ENCODE measurements at regions not wholly inside any gene's neighbourhood (a gene's known extent, or its start where the extent isn't known, plus 50 kb on each side); places are given as distances from the start of the nearest gene placed in this dataset.
A peak's percentile ranks its signal among the peaks of the same experiment; 100 is the strongest.

GRCh38 chr20:17881741-17882064, 86.9 kb downstream of the SNX5 start:
- Histone ChIP-seq H3K27ac (ENCODE audit: low read depth, low read length) (no peak overlapping the region), H4K20me1 (replicated peaks in 1 of 2; ENCODE audit: control insufficient read depth in 1 of 2, insufficient read depth in 2 of 2, low read length in 2 of 2) (no peaks in the 10 kb centered on the region), H3K23me2 (ENCODE audit: low read depth, low read length) (no peaks in the 10 kb centered on the region), H3K4me1 (replicated peaks in 1 of 4; ENCODE audit: control insufficient read depth in 3 of 4, insufficient read depth in 4 of 4, low read length in 3 of 4) (peaks cover 3 to 11% (median 7%) of the 10 kb centered on the region in 4 experiments), H3K4me2 (ENCODE audit: insufficient read depth in 1 of 2, low read depth in 2 of 2, low read length in 2 of 2) (no peak overlapping the region), H2BK5ac (ENCODE audit: low read depth, low read length) (peak overlapping the region; percentile 82; the same call in 1 of the 2 replicates), H2BK120ac (replicated peaks; ENCODE audit: low read depth, low read length) (no peak overlapping the region), H2BK12ac (ENCODE audit: low read depth, low read length) (peak overlapping the region; percentile 95; the same call in 1 of the 2 replicates), H3K9ac (replicated peaks in 1 of 4; ENCODE audit: extremely low read depth in 1 of 4, low read depth in 3 of 4, low read length in 3 of 4) (no peak overlapping the region), H3K23ac (ENCODE audit: insufficient read length) (no peak overlapping the region), H3K79me2 (ENCODE audit: control insufficient read depth in 1 of 2, insufficient read depth in 2 of 2, low read length in 2 of 2) (no peaks in the 10 kb centered on the region), H2BK15ac (ENCODE audit: low read length) (peak overlapping the region; percentile 31; the same call in 1 of the 2 replicates), H4K91ac (replicated peaks; ENCODE audit: insufficient read length, low read length) (peak overlapping the region; percentile 34), H3K4ac (replicated peaks; ENCODE audit: insufficient read length, low read depth, low read length) (no peak overlapping the region), H3K14ac (ENCODE audit: insufficient read length) (no peak overlapping the region), H3K56ac (replicated peaks; ENCODE audit: insufficient read length, low read depth, low read length) (no peak overlapping the region), H4K5ac (ENCODE audit: insufficient read length, low read depth, low read length) (no peak overlapping the region), H2AK5ac (ENCODE audit: low read depth, low read length) (0 out of 2 replicates have a peak overlapping the region, but pooled peaks have one; percentile 39), H3K18ac (ENCODE audit: extremely low read depth, low read length) (no peak overlapping the region), H3K9me3 (ENCODE audit: insufficient read depth in 2 of 2, low read depth in 1 of 2, low read length in 1 of 2) (no peaks in the 10 kb centered on the region), H2BK20ac (ENCODE audit: low read length) (peak overlapping the region; percentile 72; the same call in 1 of the 2 replicates), H3K36me3 (ENCODE audit: control insufficient read depth in 2 of 4, insufficient read depth in 4 of 4, low read length in 3 of 4) (no peaks in the 10 kb centered on the region), H4K8ac (ENCODE audit: extremely low read depth, insufficient read depth, low read length) (no peak overlapping the region), H3K4me3 (ENCODE audit: extremely low read depth in 1 of 4, insufficient read depth in 2 of 4, low read depth in 3 of 4, low read length in 4 of 4) (no peak overlapping the region), H3K79me1 (ENCODE audit: low read depth, low read length) (no peaks in the 10 kb centered on the region; the same call in 1 of the 2 replicates), H3K27me3 (replicated peaks in 1 of 4; ENCODE audit: control insufficient read depth in 3 of 4, extremely low read depth in 1 of 4, insufficient read depth in 3 of 4, low read length in 3 of 4) (no peaks in the 10 kb centered on the region), H2AFZ (ENCODE audit: low read length) (peak overlapping the region; percentile 41; the same call in 1 of the 2 replicates)
- DNase-seq (ENCODE audit: low read depth in 1 of 2, low spot score in 2 of 2) (no peak), FAIRE-seq (no peak)
- ChIA-PET CTCF (ENCODE audit: partially characterized antibody) (interaction anchor here (0.8 to 1.4 kb wide), 4 partner anchors 16 to 200 kb away, joined by 3 to 4 read pairs (median 3); partner anchors contain the start of gene RRBP1), POLR2A (ENCODE audit: partially characterized antibody) (interaction anchor here (1.0 kb wide), 1 partner anchor 31 kb away, joined by 3 read pairs; no protein-coding TSS in a partner anchor)
- no peak for TF ChIP-seq CBX8 (IDR thresholded peaks at IDR 0.05; ENCODE audit: borderline replicate concordance, low read depth, low read length)
- no peak for TF ChIP-seq GTF2F1 (IDR thresholded peaks at IDR 0.05; ENCODE audit: borderline replicate concordance, low read depth, low read length)
- TF ChIP-seq CTBP2 (IDR thresholded peaks at IDR 0.05; ENCODE audit: borderline replicate concordance, insufficient read depth, insufficient read length, low read length), result no peak
- no peak for TF ChIP-seq BACH1 (IDR thresholded peaks at IDR 0.05; ENCODE audit: low read length)
- TF ChIP-seq SP2 (IDR thresholded peaks at IDR 0.05; ENCODE audit: low read length), result no peak
- no peak for TF ChIP-seq RNF2 (IDR thresholded peaks at IDR 0.05; ENCODE audit: borderline replicate concordance, low read depth, low read length, missing control alignments, poor library complexity, severe bottlenecking)
- no peak for TF ChIP-seq MAFK (IDR thresholded peaks at IDR 0.05; ENCODE audit: low read depth, low read length)
- no peak for TF ChIP-seq TBP (IDR thresholded peaks at IDR 0.05; ENCODE audit: low read depth, low read length)
- TF ChIP-seq ATF3 (IDR thresholded peaks at IDR 0.05; ENCODE audit: insufficient read depth, low read depth, low read length), result no peak
- TF ChIP-seq RAD21 (IDR thresholded peaks at IDR 0.05 in 1 of 2, conservative IDR thresholded peaks at IDR 0.05 in 1 of 2; ENCODE audit: low read depth in 2 of 2, low read length in 2 of 2), result no peak
- TF ChIP-seq ZNF274 (IDR thresholded peaks at IDR 0.05; ENCODE audit: borderline replicate concordance, extremely low read depth, low read length), result no peak
- TF ChIP-seq SIN3A (conservative IDR thresholded peaks at IDR 0.05 in 1 of 2, IDR thresholded peaks at IDR 0.05 in 1 of 2; ENCODE audit: low read depth in 1 of 2, low read length in 2 of 2), result no peak
- TF ChIP-seq JUN (IDR thresholded peaks at IDR 0.05; ENCODE audit: low read depth, low read length), result no peak
- 92% methylated on average over 1 of the region's 1 CpG; no CpG with 5 or more reads in 1 of the 2 experiments for WGBS, 2 experiments (ENCODE audit: extremely low coverage in 1 of 2, insufficient coverage in 1 of 2, insufficient read length in 1 of 2, insufficient replicate concordance in 2 of 2, low coverage in 1 of 2, low lambda C conversion rate in 2 of 2, missing lambda C conversion rate in 1 of 2)

All from H1 (cell line).